Adipocyte (in vitro differentiated cells): ENCODE measurements at regions not wholly inside any gene's neighbourhood (a gene's known extent, or its start where the extent isn't known, plus 50 kb on each side); places are given as distances from the start of the nearest gene placed in this dataset.

Experiments
- DNase-seq: peaks from one replicate; pipeline ENCODE4 v3.0.0-alpha.2; 2015; ENCODE audit warnings: low read depth
- H3K27me3 ChIP-seq: replicated peaks from 2 replicates; pipeline ENCODE4 v1.7.0; 2013; ENCODE audit warnings: mild to moderate bottlenecking, low read length, moderate library complexity; ENCODE audit not compliant: control insufficient read depth, insufficient read depth
- H3K36me3 ChIP-seq: 2 replicates; pipeline ENCODE4 v1.7.0; 2013; ENCODE audit warnings: low read length, mild to moderate bottlenecking, moderate library complexity; ENCODE audit not compliant: control insufficient read depth, insufficient read depth, severe bottlenecking
- H3K4me1 ChIP-seq: 2 replicates; pipeline ENCODE4 v1.7.0; 2013; ENCODE audit warnings: mild to moderate bottlenecking, low read length, moderate library complexity; ENCODE audit not compliant: control insufficient read depth, insufficient read depth
- H3K4me3 ChIP-seq: 2 replicates; pipeline ENCODE4 v1.7.0; 2013; ENCODE audit warnings: mild to moderate bottlenecking, low read length, moderate library complexity
- H3K9ac ChIP-seq: 2 replicates; pipeline ENCODE4 v1.7.0; 2013; ENCODE audit warnings: mild to moderate bottlenecking, low read length, moderate library complexity
- H3K9me3 ChIP-seq: 2 replicates; pipeline ENCODE4 v1.7.0; 2013; ENCODE audit warnings: mild to moderate bottlenecking, low read length, moderate library complexity; ENCODE audit not compliant: control insufficient read depth

GRCh38 chr5:58080573-58080972 lies 379.3 kb downstream of the PLK2 start:
- H3K27me3 ChIP-seq: no peaks in the 10 kb centered on the region

DNA sequence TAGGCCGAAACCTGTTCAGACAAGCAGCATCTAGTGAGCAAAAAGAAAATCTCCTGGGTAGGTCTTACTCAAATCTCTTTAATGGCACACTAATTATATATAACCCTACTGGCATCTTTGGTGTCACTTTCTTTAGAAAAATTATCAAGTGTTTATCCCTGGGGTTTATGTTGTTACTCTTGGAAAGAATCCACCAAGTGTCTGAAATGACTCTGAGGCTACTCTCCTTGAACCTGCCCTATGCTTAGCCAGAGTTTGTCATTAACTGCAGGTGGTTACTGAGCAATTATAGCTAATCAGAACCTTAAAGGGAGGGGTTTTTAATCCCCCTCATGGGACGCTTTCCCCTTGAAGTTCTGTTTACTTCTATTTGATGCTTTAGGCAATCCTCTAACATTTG lies 381.9 kb downstream of the PLK2 start:
- Histone ChIP-seq H3K9me3 (no peaks in the 10 kb centered on the region), H3K27me3 (no peaks in the 10 kb centered on the region), H3K4me3 (no peak overlapping the region), H3K36me3 (no peaks in the 10 kb centered on the region), H3K9ac (no peak overlapping the region), H3K4me1 (peaks cover 3% of the 10 kb centered on the region)
- no peak for DNase-seq

More at GRCh38 chr5:58080573-58080972, 379.3 kb downstream of the PLK2 start:
- Histone ChIP-seq H3K4me1 (no peaks in the 10 kb centered on the region), H3K9me3 (no peaks in the 10 kb centered on the region), H3K36me3 (no peaks in the 10 kb centered on the region), H3K4me3 (no peak overlapping the region), H3K9ac (no peak overlapping the region)
- peak; percentile 25 for DNase-seq

DNA sequence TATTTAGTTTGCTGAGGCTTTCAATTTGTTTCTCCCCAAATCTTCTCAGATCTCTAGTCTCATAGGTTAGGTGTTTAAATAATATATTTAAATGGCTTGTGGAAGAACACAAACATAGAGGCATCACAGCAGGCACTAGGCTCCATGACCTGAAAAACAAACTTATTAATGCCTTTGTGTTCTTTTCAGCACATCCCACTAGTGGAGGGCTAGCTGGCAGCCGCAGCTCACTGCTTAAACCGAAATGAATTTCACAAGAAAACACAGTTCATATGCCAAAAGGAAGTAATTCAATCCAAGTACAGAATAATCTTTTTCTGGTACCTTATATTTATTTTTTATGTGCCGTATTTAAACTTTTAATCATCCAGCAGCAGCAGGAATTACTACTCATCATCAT lies 382.5 kb downstream of the PLK2 start:
- Histone ChIP-seq H3K9ac (no peak overlapping the region), H3K27me3 (no peaks in the 10 kb centered on the region), H3K4me3 (no peak overlapping the region), H3K4me1 (peaks cover 3% of the 10 kb centered on the region), H3K36me3 (no peaks in the 10 kb centered on the region), H3K9me3 (no peaks in the 10 kb centered on the region)
- DNase-seq: no peak

DNA sequence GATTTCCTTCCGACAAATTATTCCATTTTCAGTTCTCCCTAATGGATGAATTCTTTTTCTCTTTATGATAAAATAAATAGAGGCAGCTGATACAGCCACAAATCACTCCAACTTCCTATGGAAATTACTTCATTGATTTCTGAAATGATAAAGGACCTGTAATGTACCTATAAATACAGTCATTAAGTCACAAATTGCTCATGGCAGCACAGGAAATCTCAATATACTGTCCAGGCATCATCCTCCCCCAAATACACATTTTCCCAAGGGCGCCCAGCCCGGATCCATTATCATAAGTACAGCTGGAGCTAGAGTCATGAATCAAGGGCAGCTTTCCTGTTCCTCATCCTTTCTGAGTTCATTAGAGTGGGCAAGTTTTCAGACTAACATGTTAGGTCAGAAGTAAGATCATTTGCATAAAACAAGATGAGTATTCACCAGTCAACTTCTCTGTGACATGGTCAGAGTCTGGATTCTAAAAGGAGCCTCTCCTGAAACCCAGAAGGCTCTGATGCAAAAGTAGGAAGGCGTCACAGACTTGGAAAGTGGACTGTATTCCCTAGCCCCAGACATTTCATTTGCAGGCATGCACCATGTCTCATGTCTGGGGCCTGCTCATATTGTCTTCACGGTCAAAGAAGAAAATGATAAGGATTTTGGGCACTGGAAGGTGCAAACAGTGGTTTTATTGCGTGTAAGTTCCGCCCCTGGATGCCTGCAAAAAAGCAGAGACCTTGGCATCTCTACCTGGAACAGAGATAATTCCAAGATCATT lies 383.2 kb downstream of the PLK2 start:
- H3K4me3 ChIP-seq: no peak overlapping the region
- peaks cover 3% of the 10 kb centered on the region for H3K4me1 ChIP-seq

DNA sequence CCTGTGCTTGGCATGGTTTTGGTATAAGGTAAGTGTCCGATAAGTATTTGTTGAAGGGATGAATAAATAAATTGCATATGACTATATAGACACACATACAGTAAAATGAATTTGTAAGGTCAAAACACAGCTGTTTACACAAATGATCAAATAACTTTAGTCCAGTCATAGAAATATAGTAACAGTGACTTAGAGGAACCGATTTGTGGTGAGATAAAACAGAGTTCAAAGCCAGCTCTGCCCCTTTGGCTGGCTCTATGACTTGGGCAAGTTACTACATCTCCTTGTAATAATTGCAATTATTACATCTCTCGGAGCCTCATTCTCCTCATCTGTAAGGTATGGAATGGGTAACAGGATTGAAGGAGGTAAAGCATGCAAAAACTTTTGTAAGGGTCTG lies 384.0 kb downstream of the PLK2 start:
- no peak overlapping the region for H3K4me3 ChIP-seq
- H3K36me3 ChIP-seq: no peaks in the 10 kb centered on the region
- no peaks in the 10 kb centered on the region for H3K27me3 ChIP-seq
- no peak overlapping the region for H3K9ac ChIP-seq
- H3K4me1 ChIP-seq: peaks cover 3% of the 10 kb centered on the region
- no peaks in the 10 kb centered on the region for H3K9me3 ChIP-seq
- no peak for DNase-seq

More for the DNA sequence above, 383.2 kb downstream of the PLK2 start:
- no peak overlapping the region for H3K9ac ChIP-seq
- no peaks in the 10 kb centered on the region for H3K27me3 ChIP-seq
- H3K9me3 ChIP-seq: no peaks in the 10 kb centered on the region
- H3K36me3 ChIP-seq: no peaks in the 10 kb centered on the region
- no peak for DNase-seq

DNA sequence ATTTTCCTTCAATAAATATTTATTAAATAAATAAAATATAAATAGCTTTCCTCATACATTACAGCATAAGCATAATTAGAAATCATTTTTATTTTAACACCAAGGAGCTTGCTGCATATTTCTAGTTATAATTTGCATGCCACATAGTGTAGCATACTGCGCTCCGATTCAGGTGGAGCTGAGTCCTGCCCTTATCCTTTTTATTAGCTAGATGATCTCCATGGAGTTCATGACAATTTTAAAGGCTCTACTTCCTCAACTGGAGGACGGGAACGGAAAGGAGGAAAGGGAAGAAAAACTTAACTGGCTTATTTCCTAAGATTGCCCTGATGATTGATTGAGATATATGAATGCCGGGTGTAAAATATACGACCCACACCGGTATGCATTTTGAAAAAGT lies 385.2 kb downstream of the PLK2 start:
- no peaks in the 10 kb centered on the region for H3K36me3 ChIP-seq
- no peaks in the 10 kb centered on the region for H3K27me3 ChIP-seq
- no peaks in the 10 kb centered on the region for H3K9me3 ChIP-seq
- no peak overlapping the region for H3K4me3 ChIP-seq
- H3K9ac ChIP-seq: no peak overlapping the region
- peaks cover 3% of the 10 kb centered on the region for H3K4me1 ChIP-seq
- DNase-seq: no peak

GRCh38 chr5:58074222-58074621 lies 385.7 kb downstream of the PLK2 start:
- Histone ChIP-seq H3K4me1 (peaks cover 3% of the 10 kb centered on the region), H3K4me3 (no peak overlapping the region), H3K27me3 (no peaks in the 10 kb centered on the region), H3K36me3 (no peaks in the 10 kb centered on the region), H3K9me3 (no peaks in the 10 kb centered on the region), H3K9ac (no peak overlapping the region)
- DNase-seq: no peak

DNA sequence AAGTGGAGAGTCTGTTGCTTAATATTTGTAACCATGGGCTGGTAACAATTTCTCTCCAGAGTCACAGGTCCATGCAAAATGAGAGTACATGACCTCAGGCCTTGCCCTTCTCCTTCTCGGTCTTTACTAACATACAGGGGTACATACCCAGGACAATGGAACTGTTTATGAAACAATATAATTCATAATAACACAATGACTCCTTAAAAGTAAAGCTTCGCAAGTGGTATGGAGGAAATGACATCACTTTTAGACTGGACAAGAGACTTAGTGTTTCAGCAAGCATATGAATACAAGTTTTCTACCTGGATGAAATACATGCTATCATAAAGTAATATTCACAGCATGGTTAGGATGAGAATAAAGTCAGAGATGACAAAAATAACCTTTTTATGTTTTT lies 386.6 kb downstream of the PLK2 start:
- no peaks in the 10 kb centered on the region for H3K9me3 ChIP-seq
- H3K36me3 ChIP-seq: no peaks in the 10 kb centered on the region
- H3K27me3 ChIP-seq: no peaks in the 10 kb centered on the region
- no peak overlapping the region for H3K4me3 ChIP-seq
- peaks cover 3% of the 10 kb centered on the region for H3K4me1 ChIP-seq
- no peak overlapping the region for H3K9ac ChIP-seq
- DNase-seq: no peak

- H3K27me3 ChIP-seq: no peaks in the 10 kb centered on the region
- peak overlapping the region; percentile 31 for H3K4me3 ChIP-seq
- H3K4me1 ChIP-seq: peaks cover 3% of the 10 kb centered on the region
- H3K36me3 ChIP-seq: no peaks in the 10 kb centered on the region
- H3K9me3 ChIP-seq: no peaks in the 10 kb centered on the region
- no peak overlapping the region for H3K9ac ChIP-seq
- DNase-seq: no peak
Observed at GRCh38 chr5:58072300-58072965, 387.5 kb downstream of the PLK2 start.

- Histone ChIP-seq H3K4me3 (no peak overlapping the region), H3K36me3 (no peaks in the 10 kb centered on the region), H3K27me3 (no peaks in the 10 kb centered on the region), H3K9me3 (no peaks in the 10 kb centered on the region), H3K9ac (no peak overlapping the region), H3K4me1 (peaks cover 3% of the 10 kb centered on the region)
- DNase-seq: no peak
Observed at GRCh38 chr5:58071566-58071965, 388.3 kb downstream of the PLK2 start.

- no peak for DNase-seq
- Histone ChIP-seq H3K9ac (no peak overlapping the region), H3K9me3 (no peaks in the 10 kb centered on the region), H3K4me1 (peaks cover 3% of the 10 kb centered on the region), H3K27me3 (no peaks in the 10 kb centered on the region), H3K4me3 (no peak overlapping the region), H3K36me3 (no peaks in the 10 kb centered on the region)
Observed at GRCh38 chr5:58069846-58070245, 390.0 kb downstream of the PLK2 start.
